ENCODE measurements at regions not wholly inside any gene's neighbourhood (a gene's known extent, or its start where the extent isn't known, plus 50 kb on each side); places are given as distances from the start of the nearest gene placed in this dataset.

DNA sequence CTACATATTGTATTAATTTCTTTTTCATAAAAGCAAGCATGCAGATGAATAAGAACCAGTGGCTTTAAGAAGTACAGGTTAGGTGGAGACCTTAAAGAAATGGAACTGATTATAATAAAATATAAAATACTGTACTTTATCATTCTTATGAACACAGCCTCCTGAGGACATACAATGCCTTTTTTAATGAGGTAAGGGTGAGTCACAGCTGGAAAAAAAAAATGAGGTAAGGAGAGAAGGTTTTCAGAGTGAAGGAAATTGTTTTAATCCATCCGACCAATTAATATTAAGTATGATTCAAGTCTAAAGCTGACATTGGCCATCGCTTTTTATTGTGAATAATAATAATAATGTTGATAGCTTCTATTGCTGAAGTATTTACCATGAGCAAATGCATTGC, 170.3 kb upstream of the SOX2 start:
- TF ChIP-seq CTCF (IDR thresholded peaks at IDR 0.05): no peak
- TF ChIP-seq POLR2A (IDR thresholded peaks at IDR 0.05): no peak

Measured in heart left ventricle (tissue), 13 donors.